Stimulated activated CD8-positive, alpha-beta memory T cell treated with anti-CD3 and anti-CD28 coated beads, Interleukin-4, amount 100 ng/mL, for 48 hours (primary cell): ENCODE measurements at regions not wholly inside any gene's neighbourhood (a gene's known extent, or its start where the extent isn't known, plus 50 kb on each side); places are given as distances from the start of the nearest gene placed in this dataset.

ENCODE experiments used
- DNase-seq: peaks from one replicate; pipeline ENCODE4 v3.0.0-alpha.2; 2020

GRCh38 chr2:235170536-235171521 lies 219.0 kb downstream of the SH3BP4 start:
- no peak for DNase-seq

- DNase-seq: no peak
Observed at GRCh38 chr2:235171550-235172031, 219.8 kb downstream of the SH3BP4 start.

- DNase-seq: no peak
Observed at GRCh38 chr2:235180642-235181041, 228.8 kb downstream of the SH3BP4 start.

- no peak for DNase-seq
Observed at GRCh38 chr2:235183786-235184185, 232.0 kb downstream of the SH3BP4 start.

GRCh38 chr2:235187806-235188205 lies 236.0 kb downstream of the SH3BP4 start:
- no peak for DNase-seq

DNA sequence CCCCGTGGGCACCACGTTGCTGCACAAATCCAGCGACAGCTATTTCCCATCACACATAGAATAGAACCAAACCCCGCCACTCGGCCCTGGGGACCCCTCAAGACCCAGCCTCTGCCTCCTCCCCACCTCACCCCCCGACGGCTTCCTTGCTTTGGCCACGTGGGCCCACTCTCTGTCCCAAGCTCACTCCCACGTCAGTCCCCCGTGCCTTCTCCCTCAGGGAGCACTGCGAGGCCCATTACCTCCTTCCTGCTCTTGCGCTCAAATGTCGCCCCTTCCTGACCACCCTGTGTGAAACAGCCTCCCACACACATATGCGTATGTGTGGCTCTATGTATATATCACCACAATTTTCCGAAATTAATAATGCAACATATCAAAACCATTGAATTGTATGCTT lies 239.7 kb downstream of the SH3BP4 start:
- no peak for DNase-seq

DNA sequence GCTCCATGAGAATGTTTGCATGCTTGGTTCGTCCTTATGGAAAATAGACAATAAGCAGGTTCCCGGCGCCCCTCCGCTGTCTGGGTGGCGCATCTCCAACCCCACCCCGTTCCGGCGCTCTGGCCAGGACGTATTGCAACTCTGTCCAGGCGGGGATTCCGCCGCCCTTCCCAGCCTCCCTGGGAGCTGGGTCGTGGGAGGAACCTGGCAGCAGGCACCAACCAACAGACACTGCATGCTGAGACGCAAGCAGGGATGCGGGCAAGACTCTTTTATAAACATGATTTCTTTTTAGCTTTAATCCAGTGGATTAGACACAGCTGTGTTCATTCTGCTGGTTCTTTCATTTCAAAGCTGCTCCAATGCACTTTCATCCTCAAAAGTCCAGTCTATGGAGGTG lies 240.2 kb downstream of the SH3BP4 start:
- DNase-seq: no peak

GRCh38 chr2:235194351-235194750 lies 242.5 kb downstream of the SH3BP4 start:
- DNase-seq: no peak

DNA sequence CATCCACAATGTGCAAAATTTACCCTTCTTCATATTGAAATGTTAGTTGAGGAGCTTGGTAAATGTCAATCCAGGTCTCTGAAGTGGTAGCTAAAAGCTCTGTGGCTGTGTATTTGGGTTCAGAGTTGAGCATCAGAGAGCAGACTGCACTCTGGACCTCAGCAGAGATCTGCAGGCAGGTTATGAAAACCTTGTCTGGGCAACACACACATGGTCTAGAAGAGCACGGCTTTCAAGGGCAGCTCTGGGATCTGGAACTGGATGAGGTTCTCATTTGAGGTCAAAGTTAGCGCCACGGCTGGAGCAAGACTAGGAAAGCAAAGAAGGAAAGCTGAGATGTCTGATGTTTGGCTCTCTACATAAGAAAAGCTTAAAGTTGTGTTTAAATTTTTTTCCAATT lies 243.0 kb downstream of the SH3BP4 start:
- DNase-seq: no peak

DNA sequence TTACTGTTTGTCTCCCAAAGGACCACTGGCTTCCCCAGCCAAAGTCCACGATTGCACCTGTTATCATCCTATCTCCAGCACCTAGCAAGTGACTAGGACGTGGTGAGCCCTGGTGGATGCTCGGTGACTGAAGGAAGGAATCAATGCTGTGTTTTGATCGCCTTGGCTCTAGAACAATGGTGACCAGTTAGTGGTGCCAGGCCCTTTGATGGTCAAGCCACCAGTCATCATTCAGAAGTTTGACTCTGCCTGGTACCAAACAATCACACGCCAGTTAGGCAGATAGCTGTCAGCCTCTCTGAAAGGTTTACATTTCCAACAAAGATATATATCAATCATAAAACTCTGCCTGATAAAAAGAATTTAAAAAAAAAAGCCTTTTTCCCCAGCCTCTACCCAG lies 244.1 kb downstream of the SH3BP4 start:
- DNase-seq: no peak

GRCh38 chr2:235199128-235199527 lies 247.3 kb downstream of the SH3BP4 start:
- DNase-seq: no peak

- no peak for DNase-seq
Observed at GRCh38 chr2:235200216-235200615, 248.4 kb downstream of the SH3BP4 start.

- DNase-seq: no peak
Observed at GRCh38 chr2:235201756-235202155, 249.9 kb downstream of the SH3BP4 start.

DNA sequence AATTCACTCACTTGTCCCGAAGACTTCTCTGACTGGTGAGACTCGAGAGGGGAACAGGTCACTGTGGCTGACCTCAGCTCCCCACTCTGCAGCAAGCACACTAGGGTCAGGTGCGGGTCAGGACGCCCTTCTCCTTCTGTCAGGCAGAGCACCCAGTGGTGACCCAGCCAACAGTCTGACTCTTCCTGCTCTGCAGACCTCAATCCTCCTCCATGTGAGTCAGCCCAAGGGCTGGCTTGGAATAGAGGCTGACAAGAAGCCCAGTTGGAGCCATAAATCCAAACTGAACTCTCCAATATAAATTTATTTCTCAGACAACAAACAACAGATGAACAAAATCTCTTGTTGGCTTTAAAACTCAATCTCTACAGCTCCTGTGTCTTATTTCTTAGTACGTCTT lies 253.1 kb downstream of the SH3BP4 start:
- no peak for DNase-seq

DNA sequence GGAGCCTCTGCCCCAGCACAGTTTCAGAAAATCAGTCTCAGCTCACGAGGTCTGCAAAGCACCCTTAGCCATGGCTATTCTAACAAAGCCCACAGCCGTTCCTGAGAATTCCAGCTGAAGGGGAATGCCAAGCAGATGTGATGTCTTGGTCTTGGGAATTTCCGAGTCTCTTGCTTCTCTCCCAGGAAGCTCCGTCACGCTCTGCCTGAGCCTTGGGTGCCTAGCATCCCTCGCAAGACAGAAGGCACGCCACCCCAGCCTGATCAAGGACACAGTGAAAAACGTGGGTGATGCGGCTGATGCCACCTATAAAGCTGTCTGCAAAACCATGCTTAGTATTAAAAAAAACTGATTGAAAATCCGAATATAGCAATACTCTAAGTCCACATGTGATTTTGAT lies 254.6 kb downstream of the SH3BP4 start:
- no peak for DNase-seq

DNA sequence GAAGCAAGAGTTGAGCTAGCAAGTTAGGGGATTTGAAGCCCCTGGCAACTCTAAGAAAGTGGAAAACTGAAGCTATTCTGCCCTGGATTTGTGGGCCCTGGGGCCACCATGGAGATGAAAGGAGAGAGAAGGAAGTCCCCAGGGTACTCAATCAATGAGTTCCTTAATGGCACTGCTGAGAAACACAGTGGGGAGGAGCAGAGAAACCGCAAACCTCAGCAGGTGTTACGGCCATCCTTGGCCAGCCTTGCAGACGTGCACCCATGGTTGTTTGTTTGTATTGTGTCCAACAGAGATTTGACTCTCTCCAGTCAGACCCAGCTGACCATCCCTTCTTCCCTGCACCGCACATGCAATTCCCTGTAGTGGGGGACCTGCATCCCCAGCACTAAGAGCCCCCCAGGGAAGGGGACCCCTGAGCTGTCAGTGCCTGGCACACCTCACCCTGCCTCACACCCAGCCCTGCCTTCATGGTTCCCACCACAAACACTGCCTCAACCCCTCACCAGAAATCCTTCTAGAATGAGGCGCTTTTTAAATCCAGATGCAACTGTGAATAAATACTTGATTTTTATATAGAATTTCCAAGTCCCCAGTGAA lies 255.3 kb downstream of the SH3BP4 start:
- no peak for DNase-seq

DNA sequence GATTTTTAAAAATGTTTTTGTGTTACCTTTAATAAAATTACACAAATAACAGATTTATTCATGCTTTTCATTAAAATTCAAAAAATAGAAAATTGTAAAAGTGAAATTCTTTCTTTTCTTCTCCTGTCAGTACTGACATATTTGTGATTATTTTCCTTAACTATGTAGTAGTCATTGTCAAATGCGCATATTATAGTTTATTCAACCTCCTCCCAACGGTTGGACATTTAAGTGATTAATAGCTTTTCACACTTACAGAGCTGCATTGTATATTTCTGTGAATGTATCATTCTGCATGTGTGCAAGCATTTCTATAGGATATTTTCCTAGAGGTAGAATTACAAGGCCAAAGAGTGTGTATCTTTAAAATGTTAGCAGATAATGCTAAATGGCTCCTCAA lies 259.2 kb downstream of the SH3BP4 start:
- no peak for DNase-seq

GRCh38 chr2:235212501-235213158 lies 260.8 kb downstream of the SH3BP4 start:
- DNase-seq: no peak

DNA sequence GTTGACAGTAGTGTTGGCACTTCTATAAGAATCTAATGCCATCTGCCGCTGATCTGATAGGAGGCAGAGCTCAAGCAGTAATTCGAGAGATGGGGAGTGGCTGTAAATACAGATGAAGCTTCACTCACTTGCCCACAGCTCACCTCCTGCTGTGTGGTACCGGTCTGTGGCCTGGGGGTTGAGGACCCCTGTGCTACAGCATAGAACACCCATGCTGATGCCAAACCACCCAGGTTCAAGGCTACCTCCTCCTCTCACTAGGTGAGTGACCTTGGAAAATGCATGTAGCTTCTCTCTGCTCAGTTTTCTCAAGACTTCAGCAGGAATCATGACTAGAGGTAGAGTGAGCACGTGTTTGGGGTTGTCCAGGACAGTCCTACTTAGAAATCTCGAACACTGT lies 263.4 kb downstream of the SH3BP4 start:
- DNase-seq: no peak

- no peak for DNase-seq
Observed at GRCh38 chr2:235216901-235217300, 265.1 kb downstream of the SH3BP4 start.

- DNase-seq: no peak
Observed at GRCh38 chr2:235217846-235218245, 266.0 kb downstream of the SH3BP4 start.

DNA sequence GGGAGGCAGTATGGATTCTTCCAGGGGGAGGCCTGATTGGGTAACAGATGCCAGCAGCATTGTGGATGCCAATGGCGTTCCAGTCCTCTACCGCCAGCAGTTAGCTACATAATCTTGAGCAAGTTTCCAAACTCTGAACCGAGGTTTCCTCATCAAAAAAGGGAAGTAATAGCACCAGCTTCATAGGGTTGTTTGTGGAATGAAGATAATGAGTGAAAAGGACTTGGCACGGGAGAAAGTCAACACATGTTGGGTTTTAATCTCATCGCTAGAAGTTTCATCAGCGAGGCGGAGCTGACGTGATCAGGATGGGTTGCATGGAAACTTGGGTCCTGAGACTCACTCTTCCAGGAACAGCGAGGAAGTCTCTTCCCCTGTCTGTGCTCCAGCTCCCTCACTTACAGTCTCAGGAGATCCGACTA lies 266.7 kb downstream of the SH3BP4 start:
- DNase-seq: no peak

DNA sequence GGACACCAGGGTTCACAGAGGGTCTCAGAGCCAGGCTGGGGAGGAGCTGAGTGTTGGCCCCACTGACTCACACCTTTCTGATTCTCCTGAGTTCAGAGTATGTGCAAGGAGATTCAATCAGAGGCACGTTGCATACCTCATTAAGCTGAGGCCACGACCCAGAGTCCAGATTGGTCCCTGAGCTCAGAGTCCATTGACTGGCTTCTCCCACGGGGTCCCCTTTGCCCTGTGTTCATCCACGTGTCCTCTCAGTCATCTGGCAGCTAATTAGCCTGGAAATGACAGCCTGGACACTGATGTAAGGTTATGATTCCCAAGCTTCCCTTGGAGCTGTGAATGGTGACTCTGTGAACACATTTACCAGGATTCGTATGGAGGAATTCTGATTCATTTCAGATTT lies 267.2 kb downstream of the SH3BP4 start:
- no peak for DNase-seq

DNA sequence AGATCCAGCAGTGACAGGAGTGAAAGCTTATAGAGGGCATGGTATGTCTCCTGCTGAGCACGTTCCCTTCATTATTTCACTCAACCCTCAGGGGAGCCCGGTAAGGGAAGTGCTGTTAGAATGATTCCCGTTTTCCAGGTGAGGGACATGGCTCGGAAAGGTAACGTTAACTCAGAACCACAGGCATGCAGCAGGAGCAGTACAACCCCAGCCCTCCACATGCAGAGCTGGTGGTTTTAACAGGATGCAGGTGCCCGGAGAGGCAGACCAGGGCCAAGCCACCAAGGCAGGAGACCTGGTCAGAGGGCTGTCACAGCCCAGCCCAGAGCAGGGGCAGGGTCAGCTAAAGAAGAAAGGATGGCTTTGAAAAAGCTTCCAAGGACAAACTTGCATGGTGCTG lies 268.5 kb downstream of the SH3BP4 start:
- no peak for DNase-seq
